Right lobe of liver (tissue), 6 donors: ENCODE measurements at regions not wholly inside any gene's neighbourhood (a gene's known extent, or its start where the extent isn't known, plus 50 kb on each side); places are given as distances from the start of the nearest gene placed in this dataset.

ENCODE experiments used
- ATAC-seq, 4 donors: fragments of 200-7000 bp; cut with Tn5 transposase; one replicate each; pipeline ENCODE4 v1.9.1; 2020; ENCODE audit warnings: mild to moderate bottlenecking in 4 of 4, moderate library complexity in 4 of 4
- DNase-seq, 3 donors: peaks; one replicate each; pipeline ENCODE4 v3.0.0-alpha.2; 2020
- H3K27ac ChIP-seq, 3 donors: fragments of 200-600 bp; one replicate each; pipeline ENCODE4 v1.8.0; 2022
- H3K27me3 ChIP-seq, 2 donors: fragments of 200-600 bp; one replicate each; pipeline ENCODE4 v1.8.0; 2022
- H3K36me3 ChIP-seq, 4 donors: fragments of 200-600 bp; sonication (generic) in 1 of 4; one replicate each; pipeline versions ENCODE4 v1.5.1 to v1.8.0; 2017 to 2022; ENCODE audit warnings: control low read depth in 1 of 4
- H3K4me1 ChIP-seq, 4 donors: fragments of 200-600 bp; sonication (generic) in 1 of 4; one replicate each; pipeline versions ENCODE4 v1.5.1 to v1.8.0; 2017 to 2022; ENCODE audit warnings: control low read depth in 1 of 4
- H3K4me3 ChIP-seq, 3 donors: fragments of 200-600 bp; one replicate each; pipeline ENCODE4 v1.8.0; 2022
- H3K9me3 ChIP-seq, 4 donors: fragments of 200-600 bp; sonication (generic) in 1 of 4; one replicate each; pipeline versions ENCODE4 v1.5.1 to v1.8.0; 2017 to 2022; ENCODE audit warnings: control low read depth in 1 of 4
- POLR2A ChIP-seq: fragments of 450-650 bp; IDR thresholded peaks from one replicate; pipeline ENCODE4 v1.6.1; 2017; ENCODE audit warnings: antibody characterized with exemption, mild to moderate bottlenecking
- WGBS: methylation state at CpG from one replicate; pipeline ENCODE4 v1.1.6; 2018; ENCODE audit warnings: low coverage, low lambda C conversion rate; ENCODE audit not compliant: insufficient coverage; ENCODE audit errors: missing lambda C conversion rate; 5-methylcytosine and 5-hydroxymethylcytosine counted together
- intact Hi-C, 2 donors: fragments of 100-400 bp; cut with DNase I; formaldehyde crosslinking; loops; one replicate each; pipeline versions ENCODE4 v1.11.2 to v1.14.1; 2022
- TF ChIP-seq, protein P1 (sequence below), 4 donors: fragments of 200-600 bp in 3 of 4; fragments of 450-650 bp in 1 of 4; IDR thresholded peaks; one replicate each; pipeline versions ENCODE4 v1.5.1 to v1.8.0; 2016 to 2022; ENCODE audit warnings: antibody characterized with exemption in 4 of 4, mild to moderate bottlenecking in 2 of 4
- donor health status: DM: no; HTN: yes; CAD: no.
- donor health status: DM: no; HTN: no; CAD: no.
- donor health status: DM: no; HTN: no; CAD: no.
- donor health status: DM: no; HTN: yes; CAD: no.
- donor health status: DM: no; HTN: yes; CAD: no.

DNA sequence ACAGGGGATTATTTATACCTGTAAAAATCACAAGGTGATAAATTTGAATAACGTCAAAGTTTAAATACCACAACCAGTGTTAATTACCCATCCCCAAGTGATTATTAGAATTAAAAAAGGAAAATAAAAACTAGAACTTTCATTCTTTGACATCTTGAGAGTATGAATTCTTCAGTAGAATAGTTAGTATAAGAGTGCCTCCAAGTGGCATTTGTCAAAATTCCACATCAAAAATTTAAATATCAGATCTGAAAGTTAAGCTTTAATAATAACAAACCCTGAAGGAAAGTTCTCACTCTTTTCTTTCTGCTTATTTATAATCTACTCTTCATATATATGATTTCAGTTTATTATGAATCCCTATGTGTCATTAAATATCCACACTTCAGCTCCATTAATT, 273.7 kb upstream of the KYNU start:
- no peak for DNase-seq
- intact Hi-C loops, result no loop called here
- Histone ChIP-seq H3K27ac (no peak overlapping the region), H3K27me3 (no peaks in the 10 kb centered on the region), H3K4me3 (no peak overlapping the region), H3K36me3 (no peaks in the 10 kb centered on the region), H3K9me3 (no peaks in the 10 kb centered on the region), H3K4me1 (no peaks in the 10 kb centered on the region)
- 40% methylated on average over 1 of the region's 1 CpG for WGBS
- ATAC-seq, result peak in 2 of 4 donors; percentile 35 to 54
- TF ChIP-seq, protein P1, sequence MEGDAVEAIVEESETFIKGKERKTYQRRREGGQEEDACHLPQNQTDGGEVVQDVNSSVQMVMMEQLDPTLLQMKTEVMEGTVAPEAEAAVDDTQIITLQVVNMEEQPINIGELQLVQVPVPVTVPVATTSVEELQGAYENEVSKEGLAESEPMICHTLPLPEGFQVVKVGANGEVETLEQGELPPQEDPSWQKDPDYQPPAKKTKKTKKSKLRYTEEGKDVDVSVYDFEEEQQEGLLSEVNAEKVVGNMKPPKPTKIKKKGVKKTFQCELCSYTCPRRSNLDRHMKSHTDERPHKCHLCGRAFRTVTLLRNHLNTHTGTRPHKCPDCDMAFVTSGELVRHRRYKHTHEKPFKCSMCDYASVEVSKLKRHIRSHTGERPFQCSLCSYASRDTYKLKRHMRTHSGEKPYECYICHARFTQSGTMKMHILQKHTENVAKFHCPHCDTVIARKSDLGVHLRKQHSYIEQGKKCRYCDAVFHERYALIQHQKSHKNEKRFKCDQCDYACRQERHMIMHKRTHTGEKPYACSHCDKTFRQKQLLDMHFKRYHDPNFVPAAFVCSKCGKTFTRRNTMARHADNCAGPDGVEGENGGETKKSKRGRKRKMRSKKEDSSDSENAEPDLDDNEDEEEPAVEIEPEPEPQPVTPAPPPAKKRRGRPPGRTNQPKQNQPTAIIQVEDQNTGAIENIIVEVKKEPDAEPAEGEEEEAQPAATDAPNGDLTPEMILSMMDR (IDR thresholded peaks at IDR 0.05), result peak; percentile 38 to 54 (median 46)
- no peak for TF ChIP-seq POLR2A

DNA sequence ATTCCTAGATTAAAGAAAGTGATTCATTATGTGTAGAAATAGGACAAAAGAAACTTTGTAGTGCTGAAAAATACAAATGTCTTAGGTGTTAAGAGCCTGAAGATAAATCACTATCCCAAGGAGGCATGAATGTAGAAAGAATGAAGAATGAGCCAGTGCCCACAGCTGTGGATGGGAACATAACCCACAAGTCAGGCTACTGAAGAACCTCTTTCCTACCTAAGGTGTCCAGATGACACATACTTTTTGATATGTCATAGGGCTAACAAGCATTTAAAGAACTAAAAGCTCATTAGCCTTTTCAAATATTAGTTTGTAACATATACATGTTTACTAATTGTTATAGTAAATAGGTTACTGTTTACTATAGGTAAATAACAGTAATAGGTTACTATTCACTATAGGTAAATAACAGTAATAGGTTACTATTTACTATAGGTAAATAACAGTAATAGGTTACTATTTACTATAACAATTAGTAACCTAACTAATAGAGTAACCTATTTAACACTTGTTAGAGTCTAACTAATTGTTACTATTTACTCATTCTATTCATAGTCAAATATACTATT, 275.0 kb upstream of the KYNU start:
- H3K9me3 ChIP-seq, result no peaks in the 10 kb centered on the region
- no peak overlapping the region for H3K4me3 ChIP-seq
- ATAC-seq, result no peak

GRCh38 chr2:142601794-142602193, 275.7 kb upstream of the KYNU start:
- no peak for TF ChIP-seq POLR2A
- TF ChIP-seq, protein P1 (IDR thresholded peaks at IDR 0.05), result no peak
- 77% methylated on average over 5 of the region's 7 CpGs for WGBS
- DNase-seq, result no peak

More for the DNA sequence above, 275.0 kb upstream of the KYNU start:
- H3K27me3 ChIP-seq, result no peaks in the 10 kb centered on the region
- no peak overlapping the region for H3K27ac ChIP-seq
- no peaks in the 10 kb centered on the region for H3K36me3 ChIP-seq
- H3K4me1 ChIP-seq, result no peaks in the 10 kb centered on the region
- intact Hi-C loops, result no loop called here
- TF ChIP-seq, protein P1 (IDR thresholded peaks at IDR 0.05), result no peak
- no peak for TF ChIP-seq POLR2A
- DNase-seq, result no peak

GRCh38 chr2:142599504-142599903, 278.0 kb upstream of the KYNU start:
- Histone ChIP-seq H3K4me3 (no peak overlapping the region), H3K36me3 (no peaks in the 10 kb centered on the region), H3K27ac (no peak overlapping the region), H3K27me3 (no peaks in the 10 kb centered on the region), H3K9me3 (no peaks in the 10 kb centered on the region), H3K4me1 (no peaks in the 10 kb centered on the region)
- intact Hi-C loops, result no loop called here
- DNase-seq (no peak), ATAC-seq (peak in 1 of 4 donors; percentile 75)
- TF ChIP-seq, protein P1 (IDR thresholded peaks at IDR 0.05), result no peak
- TF ChIP-seq POLR2A, result no peak

More at GRCh38 chr2:142601794-142602193, 275.7 kb upstream of the KYNU start:
- intact Hi-C loops, result no loop called here
- H3K36me3 ChIP-seq, result no peaks in the 10 kb centered on the region
- no peaks in the 10 kb centered on the region for H3K27me3 ChIP-seq
- H3K9me3 ChIP-seq, result no peaks in the 10 kb centered on the region
- no peaks in the 10 kb centered on the region for H3K4me1 ChIP-seq
- no peak overlapping the region for H3K27ac ChIP-seq
- H3K4me3 ChIP-seq, result no peak overlapping the region
- ATAC-seq, result no peak

GRCh38 chr2:142598846-142599245, 278.6 kb upstream of the KYNU start:
- intact Hi-C loops, result no loop called here

More at GRCh38 chr2:142598846-142599245, 278.6 kb upstream of the KYNU start:
- H3K36me3 ChIP-seq, result no peaks in the 10 kb centered on the region
- DNase-seq (no peak), ATAC-seq (no peak)
- H3K27ac ChIP-seq, result no peak overlapping the region
- no peaks in the 10 kb centered on the region for H3K9me3 ChIP-seq
- TF ChIP-seq, protein P1 (IDR thresholded peaks at IDR 0.05), result no peak
- no peak for TF ChIP-seq POLR2A
- no peak overlapping the region for H3K4me3 ChIP-seq
- H3K4me1 ChIP-seq, result no peaks in the 10 kb centered on the region
- no peaks in the 10 kb centered on the region for H3K27me3 ChIP-seq
